SK-N-SH (cell line): ENCODE measurements at regions not wholly inside any gene's neighbourhood (a gene's known extent, or its start where the extent isn't known, plus 50 kb on each side); places are given as distances from the start of the nearest gene placed in this dataset.

Experiments used
- CTCF ChIP-seq: fragments of 200-600 bp; sonication (generic); IDR thresholded peaks from 2 replicates; pipeline ENCODE4 v1.6.1; 2017; ENCODE audit warnings: antibody characterized with exemption, mild to moderate bottlenecking, moderate library complexity
- EP300 ChIP-seq, 2 experiments: IDR thresholded peaks; 2 replicates each; pipeline versions ENCODE4 v1.4.0 to v1.6.1; 2012; ENCODE audit warnings: borderline replicate concordance in 1 of 2, low read depth in 1 of 2, low read length in 1 of 2
- MAX ChIP-seq: IDR thresholded peaks from 2 replicates; pipeline ENCODE4 v1.4.0; 2012; ENCODE audit warnings: low read depth
- MXI1 ChIP-seq: IDR thresholded peaks from 2 replicates; pipeline ENCODE4 v1.6.1; 2012; ENCODE audit warnings: mild to moderate bottlenecking, low read depth, low read length, improper control_type of control experiment
- NFIC ChIP-seq: IDR thresholded peaks from 2 replicates; pipeline ENCODE4 v1.4.0; 2012; ENCODE audit warnings: borderline replicate concordance
- POLR2AphosphoS5 ChIP-seq: IDR thresholded peaks from 2 replicates; pipeline ENCODE4 v1.6.1; 2012; ENCODE audit warnings: low read depth, low read length
- SIN3A ChIP-seq: IDR thresholded peaks from 2 replicates; pipeline ENCODE4 v1.6.1; 2012; ENCODE audit warnings: low read depth, mild to moderate bottlenecking, low read length, moderate library complexity, borderline replicate concordance
- USF2 ChIP-seq: fragments of 150-350 bp; IDR thresholded peaks from 2 replicates; pipeline ENCODE4 v1.6.1; 2017; ENCODE audit warnings: antibody characterized with exemption, low read length, low read depth, borderline replicate concordance

GRCh38 chr7:69208848-69209247, 389.4 kb upstream of the AUTS2 start:
- TF ChIP-seq USF2 (no peak), CTCF (no peak), NFIC (no peak), SIN3A (no peak), POLR2AphosphoS5 (no peak), MAX (no peak), EP300 (IDR thresholded peaks at IDR 0.05; ENCODE audit: borderline replicate concordance in 1 of 2, low read depth in 1 of 2, low read length in 1 of 2) (no peak), MXI1 (no peak)
